HEK293 (cell line): ENCODE measurements at regions not wholly inside any gene's neighbourhood (a gene's known extent, or its start where the extent isn't known, plus 50 kb on each side); places are given as distances from the start of the nearest gene placed in this dataset.

Source experiments
- CTCF ChIA-PET: fragments of 350-600 bp; formaldehyde crosslinking; extraction: SDS; loops from one replicate; lab custom pipeline; 2021; ENCODE audit warnings: antibody characterized with exemption; lab: Yijun Ruan, JAX
- POLR2A ChIA-PET: fragments of 300-600 bp; formaldehyde crosslinking; extraction: SDS; loops from one replicate; lab custom pipeline; 2020; ENCODE audit warnings: antibody characterized with exemption, inconsistent platforms; lab: Yijun Ruan, JAX
- H3K27ac ChIP-seq: fragments of 200-500 bp; sonication (Bioruptor generic); 2 replicates; pipeline ENCODE4 v1.5.1; 2014; ENCODE audit warnings: low read depth, low read length, control low read depth, inconsistent platforms; ENCODE audit errors: extremely low read depth
- H3K36me3 ChIP-seq, 2 experiments: fragments of 200-500 bp in 1 of 2; sonication (Bioruptor generic) in 1 of 2; 1 replicate in 1 of 2; 2 replicates in 1 of 2; pipeline ENCODE4 v1.5.1; 2014 to 2017; ENCODE audit warnings: inconsistent platforms in 2 of 2, low read length in 2 of 2; ENCODE audit not compliant: control insufficient read depth in 2 of 2, insufficient read depth in 1 of 2
- H3K4me1 ChIP-seq: fragments of 200-500 bp; sonication (Bioruptor generic); 2 replicates; pipeline ENCODE4 v1.5.1; 2014; ENCODE audit warnings: mild to moderate bottlenecking, low read length, inconsistent platforms; ENCODE audit not compliant: control insufficient read depth, insufficient read depth
- H3K4me3 ChIP-seq: 2 replicates; pipeline ENCODE4 v1.5.1; 2011; ENCODE audit warnings: low read depth, mild to moderate bottlenecking, control low read depth, low read length, moderate library complexity
- H3K9me3 ChIP-seq: fragments of 200-500 bp; sonication (Bioruptor generic); 2 replicates; pipeline ENCODE4 v1.5.1; 2014; ENCODE audit warnings: low read depth, low read length, inconsistent platforms; ENCODE audit not compliant: control insufficient read depth, insufficient read depth
- EGR2 ChIP-seq: fragments of 450-650 bp; formaldehyde crosslinking; IDR thresholded peaks from 2 replicates; pipeline ENCODE4 v1.5.1; 2016; ENCODE audit warnings: low read depth, missing biosample characterization, missing genetic modification characterization
- KLF7 ChIP-seq: fragments of 450-650 bp; formaldehyde crosslinking; IDR thresholded peaks from 2 replicates; pipeline ENCODE4 v1.5.1; 2016; ENCODE audit warnings: missing biosample characterization, missing genetic modification characterization, borderline replicate concordance
- PRDM1 ChIP-seq: fragments of 450-650 bp; formaldehyde crosslinking; IDR thresholded peaks from 2 replicates; pipeline ENCODE4; 2016; ENCODE audit warnings: missing biosample characterization, missing genetic modification characterization
- SALL2 ChIP-seq: fragments of 450-650 bp; formaldehyde crosslinking; IDR thresholded peaks from 2 replicates; pipeline ENCODE4 v1.5.0; 2017; ENCODE audit warnings: missing biosample characterization, mild to moderate bottlenecking, missing genetic modification characterization, borderline replicate concordance
- SP7 ChIP-seq: fragments of 450-650 bp; formaldehyde crosslinking; IDR thresholded peaks from 2 replicates; pipeline ENCODE4 v1.5.1; 2016; ENCODE audit warnings: missing biosample characterization, missing genetic modification characterization
- ZFP3 ChIP-seq: fragments of 450-650 bp; formaldehyde crosslinking; IDR thresholded peaks from 2 replicates; pipeline ENCODE4 v1.5.1; 2016; ENCODE audit warnings: low read depth, missing biosample characterization, missing genetic modification characterization
- ZNF114 ChIP-seq: fragments of 450-650 bp; formaldehyde crosslinking; IDR thresholded peaks from 2 replicates; pipeline ENCODE4 v1.5.0; 2017; ENCODE audit warnings: missing biosample characterization, missing genetic modification characterization
- ZNF138 ChIP-seq: fragments of 450-650 bp; formaldehyde crosslinking; IDR thresholded peaks from 2 replicates; pipeline ENCODE4 v1.5.1; 2016; ENCODE audit warnings: missing biosample characterization, missing genetic modification characterization, borderline replicate concordance
- ZNF140 ChIP-seq: fragments of 450-650 bp; formaldehyde crosslinking; IDR thresholded peaks from 2 replicates; pipeline ENCODE4 v1.5.1; 2016; ENCODE audit warnings: missing biosample characterization, missing genetic modification characterization
- ZNF175 ChIP-seq: fragments of 450-650 bp; formaldehyde crosslinking; IDR thresholded peaks from 2 replicates; pipeline ENCODE4 v1.5.1; 2016; ENCODE audit warnings: missing biosample characterization, missing genetic modification characterization
- ZNF19 ChIP-seq: fragments of 450-650 bp; formaldehyde crosslinking; IDR thresholded peaks from 2 replicates; pipeline ENCODE4; 2016; ENCODE audit warnings: missing biosample characterization, missing genetic modification characterization, low read depth
- ZNF248 ChIP-seq: fragments of 450-650 bp; formaldehyde crosslinking; IDR thresholded peaks from 2 replicates; pipeline ENCODE4 v1.5.1; 2017; ENCODE audit warnings: missing biosample characterization, missing genetic modification characterization
- ZNF354C ChIP-seq: fragments of 450-650 bp; formaldehyde crosslinking; IDR thresholded peaks from 2 replicates; pipeline ENCODE4 v1.5.1; 2016; ENCODE audit warnings: missing biosample characterization, missing genetic modification characterization, low read depth, borderline replicate concordance
- ZNF366 ChIP-seq: fragments of 450-650 bp; formaldehyde crosslinking; conservative IDR thresholded peaks from 2 replicates; pipeline ENCODE4 v1.5.1; 2016; ENCODE audit warnings: missing biosample characterization, missing genetic modification characterization
- ZNF48 ChIP-seq: fragments of 450-650 bp; formaldehyde crosslinking; IDR thresholded peaks from 2 replicates; pipeline ENCODE4 v1.5.1; 2016; ENCODE audit warnings: missing biosample characterization, missing genetic modification characterization
- ZNF501 ChIP-seq: fragments of 450-650 bp; formaldehyde crosslinking; IDR thresholded peaks from 2 replicates; pipeline ENCODE4 v1.5.1; 2016; ENCODE audit warnings: missing biosample characterization, missing genetic modification characterization
- ZNF530 ChIP-seq: fragments of 450-650 bp; formaldehyde crosslinking; IDR thresholded peaks from 2 replicates; pipeline ENCODE4 v1.5.1; 2016; ENCODE audit warnings: low read depth, missing biosample characterization, missing genetic modification characterization
- ZNF544 ChIP-seq: fragments of 450-650 bp; formaldehyde crosslinking; IDR thresholded peaks from 2 replicates; pipeline ENCODE4 v1.5.0; 2017; ENCODE audit warnings: missing biosample characterization, missing genetic modification characterization
- ZNF548 ChIP-seq: fragments of 450-650 bp; formaldehyde crosslinking; IDR thresholded peaks from 2 replicates; pipeline ENCODE4 v1.5.1; 2016; ENCODE audit warnings: missing biosample characterization, missing genetic modification characterization
- ZNF549 ChIP-seq: fragments of 450-650 bp; IDR thresholded peaks from 2 replicates; pipeline ENCODE4 v1.5.1; 2018; ENCODE audit warnings: missing biosample characterization, missing genetic modification characterization, mild to moderate bottlenecking, inconsistent platforms, moderate library complexity
- ZNF621 ChIP-seq: fragments of 450-650 bp; formaldehyde crosslinking; IDR thresholded peaks from 2 replicates; pipeline ENCODE4 v1.5.1; 2017; ENCODE audit warnings: missing biosample characterization, missing genetic modification characterization
- ZNF623 ChIP-seq: fragments of 450-650 bp; formaldehyde crosslinking; IDR thresholded peaks from 2 replicates; pipeline ENCODE4 v1.5.1; 2016; ENCODE audit warnings: missing biosample characterization, missing genetic modification characterization
- ZNF670 ChIP-seq: fragments of 450-650 bp; formaldehyde crosslinking; IDR thresholded peaks from 2 replicates; pipeline ENCODE4 v1.5.1; 2016; ENCODE audit warnings: missing biosample characterization, missing genetic modification characterization, low read depth
- ZNF677 ChIP-seq: fragments of 450-650 bp; IDR thresholded peaks from 2 replicates; pipeline ENCODE4 v1.5.0; 2018; ENCODE audit warnings: missing biosample characterization, mild to moderate bottlenecking, missing genetic modification characterization, moderate library complexity
- TF ChIP-seq, protein P1 (sequence below): fragments of 450-650 bp; formaldehyde crosslinking; IDR thresholded peaks from 2 replicates; pipeline ENCODE4 v1.5.1; 2016; ENCODE audit warnings: missing biosample characterization, missing genetic modification characterization
- TF ChIP-seq, protein P2 (sequence below): fragments of 450-650 bp; formaldehyde crosslinking; IDR thresholded peaks from 2 replicates; pipeline ENCODE4 v1.5.1; 2016; ENCODE audit warnings: missing biosample characterization, missing genetic modification characterization
- TF ChIP-seq, protein P3 (sequence below): IDR thresholded peaks from 2 replicates; pipeline ENCODE4 v1.6.1; 2011; ENCODE audit warnings: mild to moderate bottlenecking, low read depth, low read length, borderline replicate concordance
- TF ChIP-seq, protein P4 (sequence below): fragments of 450-650 bp; formaldehyde crosslinking; conservative IDR thresholded peaks from 2 replicates; pipeline ENCODE4 v1.5.1; 2016; ENCODE audit warnings: low read depth, missing biosample characterization, missing genetic modification characterization

DNA sequence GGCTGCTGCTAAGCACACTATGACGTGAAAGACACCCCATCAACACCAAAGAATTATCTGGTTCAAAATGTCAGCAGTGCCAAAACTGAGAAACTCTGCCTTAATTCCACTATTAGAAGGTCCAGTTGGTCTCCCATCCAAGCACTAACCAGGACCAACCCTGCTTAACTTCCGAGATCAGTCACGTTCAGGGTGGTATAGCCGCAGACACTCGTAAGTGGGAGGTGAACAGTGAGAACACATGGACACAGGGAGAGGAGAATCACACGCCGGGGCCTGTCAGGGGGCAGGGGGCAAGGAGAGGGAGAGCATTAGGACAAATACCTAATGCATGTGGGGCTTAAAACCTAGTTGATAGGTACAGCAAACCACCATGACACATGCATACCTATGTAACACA is 83.4 kb downstream of the C13orf42 start:
- H3K36me3 ChIP-seq, result no peaks in the 10 kb centered on the region
- TF ChIP-seq ZNF530 (tag by site-specific recombination) (no peak), ZFP3 (tag by site-specific recombination) (no peak), ZNF248 (no peak), ZNF175 (tag by site-specific recombination) (no peak), SALL2 (tag by site-specific recombination) (no peak), ZNF366 (tag by site-specific recombination) (no peak), ZNF548 (tag by site-specific recombination) (no peak), ZNF138 (tag by site-specific recombination) (no peak), ZNF19 (tag by site-specific recombination) (no peak), ZNF677 (tag by site-specific recombination) (no peak), ZNF623 (no peak), ZNF48 (tag by site-specific recombination) (no peak), ZNF114 (tag by site-specific recombination) (no peak), EGR2 (no peak)
- TF ChIP-seq, protein P1, sequence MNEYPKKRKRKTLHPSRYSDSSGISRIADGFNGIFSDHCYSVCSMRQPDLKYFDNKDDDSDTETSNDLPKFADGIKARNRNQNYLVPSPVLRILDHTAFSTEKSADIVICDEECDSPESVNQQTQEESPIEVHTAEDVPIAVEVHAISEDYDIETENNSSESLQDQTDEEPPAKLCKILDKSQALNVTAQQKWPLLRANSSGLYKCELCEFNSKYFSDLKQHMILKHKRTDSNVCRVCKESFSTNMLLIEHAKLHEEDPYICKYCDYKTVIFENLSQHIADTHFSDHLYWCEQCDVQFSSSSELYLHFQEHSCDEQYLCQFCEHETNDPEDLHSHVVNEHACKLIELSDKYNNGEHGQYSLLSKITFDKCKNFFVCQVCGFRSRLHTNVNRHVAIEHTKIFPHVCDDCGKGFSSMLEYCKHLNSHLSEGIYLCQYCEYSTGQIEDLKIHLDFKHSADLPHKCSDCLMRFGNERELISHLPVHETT (tag by site-specific recombination), result no peak
- TF ChIP-seq, protein P2, sequence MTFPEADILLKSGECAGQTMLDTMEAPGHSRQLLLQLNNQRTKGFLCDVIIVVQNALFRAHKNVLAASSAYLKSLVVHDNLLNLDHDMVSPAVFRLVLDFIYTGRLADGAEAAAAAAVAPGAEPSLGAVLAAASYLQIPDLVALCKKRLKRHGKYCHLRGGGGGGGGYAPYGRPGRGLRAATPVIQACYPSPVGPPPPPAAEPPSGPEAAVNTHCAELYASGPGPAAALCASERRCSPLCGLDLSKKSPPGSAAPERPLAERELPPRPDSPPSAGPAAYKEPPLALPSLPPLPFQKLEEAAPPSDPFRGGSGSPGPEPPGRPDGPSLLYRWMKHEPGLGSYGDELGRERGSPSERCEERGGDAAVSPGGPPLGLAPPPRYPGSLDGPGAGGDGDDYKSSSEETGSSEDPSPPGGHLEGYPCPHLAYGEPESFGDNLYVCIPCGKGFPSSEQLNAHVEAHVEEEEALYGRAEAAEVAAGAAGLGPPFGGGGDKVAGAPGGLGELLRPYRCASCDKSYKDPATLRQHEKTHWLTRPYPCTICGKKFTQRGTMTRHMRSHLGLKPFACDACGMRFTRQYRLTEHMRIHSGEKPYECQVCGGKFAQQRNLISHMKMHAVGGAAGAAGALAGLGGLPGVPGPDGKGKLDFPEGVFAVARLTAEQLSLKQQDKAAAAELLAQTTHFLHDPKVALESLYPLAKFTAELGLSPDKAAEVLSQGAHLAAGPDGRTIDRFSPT (tag by site-specific recombination), result no peak
- TF ChIP-seq, protein P3, sequence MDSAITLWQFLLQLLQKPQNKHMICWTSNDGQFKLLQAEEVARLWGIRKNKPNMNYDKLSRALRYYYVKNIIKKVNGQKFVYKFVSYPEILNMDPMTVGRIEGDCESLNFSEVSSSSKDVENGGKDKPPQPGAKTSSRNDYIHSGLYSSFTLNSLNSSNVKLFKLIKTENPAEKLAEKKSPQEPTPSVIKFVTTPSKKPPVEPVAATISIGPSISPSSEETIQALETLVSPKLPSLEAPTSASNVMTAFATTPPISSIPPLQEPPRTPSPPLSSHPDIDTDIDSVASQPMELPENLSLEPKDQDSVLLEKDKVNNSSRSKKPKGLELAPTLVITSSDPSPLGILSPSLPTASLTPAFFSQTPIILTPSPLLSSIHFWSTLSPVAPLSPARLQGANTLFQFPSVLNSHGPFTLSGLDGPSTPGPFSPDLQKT, result no peak
- no peaks in the 10 kb centered on the region for H3K4me1 ChIP-seq
- ChIA-PET POLR2A (no interaction called here), CTCF (no interaction called here)
- no peaks in the 10 kb centered on the region for H3K9me3 ChIP-seq
- H3K27ac ChIP-seq, result no peak overlapping the region
- H3K4me3 ChIP-seq, result no peak overlapping the region

DNA sequence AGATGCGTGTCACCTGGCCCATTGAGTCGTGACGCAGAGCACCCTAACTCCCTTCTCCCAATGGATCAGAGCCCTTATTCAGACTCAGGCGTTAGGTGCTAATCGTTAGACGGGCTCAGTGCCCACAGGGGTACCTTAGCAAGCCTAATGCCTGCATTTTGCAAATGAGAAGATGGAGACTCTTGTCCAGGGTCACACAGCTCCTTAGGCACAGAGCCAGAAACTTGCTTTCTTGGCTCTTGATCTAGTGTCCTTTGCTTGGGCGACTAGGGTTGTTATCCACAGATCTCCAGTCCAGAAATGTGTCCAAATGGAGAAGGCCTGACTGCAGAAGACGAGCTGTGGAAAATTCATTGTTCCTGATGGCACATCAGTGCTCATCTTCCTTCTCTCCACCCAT is 85.1 kb downstream of the C13orf42 start:
- ChIA-PET CTCF (no interaction called here), POLR2A (no interaction called here)
- no peaks in the 10 kb centered on the region for H3K9me3 ChIP-seq
- H3K36me3 ChIP-seq, result no peaks in the 10 kb centered on the region
- H3K4me1 ChIP-seq, result no peaks in the 10 kb centered on the region
- no peak overlapping the region for H3K27ac ChIP-seq
- no peak overlapping the region for H3K4me3 ChIP-seq
- TF ChIP-seq ZNF140 (tag by site-specific recombination) (no peak), ZNF621 (tag by site-specific recombination) (no peak), ZNF544 (tag by site-specific recombination) (no peak), ZNF354C (no peak), ZNF501 (tag by site-specific recombination) (no peak), ZNF549 (no peak), ZNF670 (tag by site-specific recombination) (no peak), PRDM1 (tag by site-specific recombination) (no peak), SP7 (tag by site-specific recombination) (no peak), KLF7 (tag by site-specific recombination) (no peak)
- TF ChIP-seq, protein P1 (tag by site-specific recombination), result no peak
- TF ChIP-seq, protein P4, sequence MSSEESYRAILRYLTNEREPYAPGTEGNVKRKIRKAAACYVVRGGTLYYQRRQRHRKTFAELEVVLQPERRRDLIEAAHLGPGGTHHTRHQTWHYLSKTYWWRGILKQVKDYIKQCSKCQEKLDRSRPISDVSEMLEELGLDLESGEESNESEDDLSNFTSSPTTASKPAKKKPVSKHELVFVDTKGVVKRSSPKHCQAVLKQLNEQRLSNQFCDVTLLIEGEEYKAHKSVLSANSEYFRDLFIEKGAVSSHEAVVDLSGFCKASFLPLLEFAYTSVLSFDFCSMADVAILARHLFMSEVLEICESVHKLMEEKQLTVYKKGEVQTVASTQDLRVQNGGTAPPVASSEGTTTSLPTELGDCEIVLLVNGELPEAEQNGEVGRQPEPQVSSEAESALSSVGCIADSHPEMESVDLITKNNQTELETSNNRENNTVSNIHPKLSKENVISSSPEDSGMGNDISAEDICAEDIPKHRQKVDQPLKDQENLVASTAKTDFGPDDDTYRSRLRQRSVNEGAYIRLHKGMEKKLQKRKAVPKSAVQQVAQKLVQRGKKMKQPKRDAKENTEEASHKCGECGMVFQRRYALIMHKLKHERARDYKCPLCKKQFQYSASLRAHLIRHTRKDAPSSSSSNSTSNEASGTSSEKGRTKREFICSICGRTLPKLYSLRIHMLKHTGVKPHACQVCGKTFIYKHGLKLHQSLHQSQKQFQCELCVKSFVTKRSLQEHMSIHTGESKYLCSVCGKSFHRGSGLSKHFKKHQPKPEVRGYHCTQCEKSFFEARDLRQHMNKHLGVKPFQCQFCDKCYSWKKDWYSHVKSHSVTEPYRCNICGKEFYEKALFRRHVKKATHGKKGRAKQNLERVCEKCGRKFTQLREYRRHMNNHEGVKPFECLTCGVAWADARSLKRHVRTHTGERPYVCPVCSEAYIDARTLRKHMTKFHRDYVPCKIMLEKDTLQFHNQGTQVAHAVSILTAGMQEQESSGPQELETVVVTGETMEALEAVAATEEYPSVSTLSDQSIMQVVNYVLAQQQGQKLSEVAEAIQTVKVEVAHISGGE (tag by site-specific recombination), result no peak
